Erythroblast (primary cell): ENCODE measurements at regions not wholly inside any gene's neighbourhood (a gene's known extent, or its start where the extent isn't known, plus 50 kb on each side); places are given as distances from the start of the nearest gene placed in this dataset.

Experiments
- GATA1 ChIP-seq: IDR thresholded peaks from 2 replicates; pipeline ENCODE4 v1.6.1; 2011; ENCODE audit warnings: low read depth, mild to moderate bottlenecking, control low read depth, low read length, moderate library complexity
- POLR2A ChIP-seq: IDR thresholded peaks from 2 replicates; pipeline ENCODE4 v1.6.1; 2011; ENCODE audit warnings: mild to moderate bottlenecking, low read length

DNA sequence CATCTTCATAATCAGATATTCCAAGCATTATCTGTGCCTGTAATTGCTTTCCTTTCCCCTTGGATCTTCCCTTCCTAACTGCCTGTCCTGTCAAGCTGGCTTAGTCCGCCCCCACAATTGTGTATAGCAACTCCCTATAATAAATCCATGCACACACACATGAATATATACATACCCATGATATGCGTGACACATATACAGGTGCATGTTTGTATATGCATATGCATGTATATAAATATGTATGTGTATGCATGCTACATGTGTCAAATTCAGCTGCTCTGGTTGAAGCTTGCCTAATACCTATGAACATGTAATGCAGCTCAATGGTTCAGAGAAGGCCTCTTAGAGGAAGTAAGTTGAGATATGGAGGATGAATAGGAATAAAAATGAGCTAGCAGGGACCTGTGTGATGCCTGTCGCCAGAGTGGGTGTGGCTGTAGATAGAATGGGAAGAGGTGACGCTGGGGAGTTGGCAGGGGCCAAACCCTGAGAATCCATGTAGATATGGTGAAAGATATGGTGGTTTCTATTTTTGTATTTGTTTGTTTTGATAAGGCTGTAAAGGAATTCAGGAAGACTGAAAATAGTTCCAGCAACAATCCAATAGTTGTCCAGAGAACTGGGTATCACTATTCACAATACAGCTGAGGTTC is 595.0 kb upstream of the BOD1L1 start:
- no peak for TF ChIP-seq POLR2A
- TF ChIP-seq GATA1 = no peak
